Prostate gland (tissue), 2 donors: ENCODE measurements at regions not wholly inside any gene's neighbourhood (a gene's known extent, or its start where the extent isn't known, plus 50 kb on each side); places are given as distances from the start of the nearest gene placed in this dataset.

Experiments used
- DNase-seq: peaks from one replicate; pipeline ENCODE4 v3.0.0-alpha.2; 2019; ENCODE audit warnings: low spot score
- H3K27ac ChIP-seq, 2 donors: fragments of 200-600 bp; sonication (generic); 2 replicates each; pipeline ENCODE4 v1.5.1; 2017 to 2019
- H3K27me3 ChIP-seq: fragments of 200-600 bp; sonication (generic); replicated peaks from 2 replicates; pipeline ENCODE4 v1.5.1; 2019; ENCODE audit not compliant: insufficient read depth
- H3K36me3 ChIP-seq, 2 donors: fragments of 200-600 bp; sonication (generic); 1 replicate in 1 of 2; 2 replicates in 1 of 2; pipeline versions ENCODE4 v1.5.1 to v1.8.1; 2017 to 2019
- H3K4me1 ChIP-seq: fragments of 200-600 bp; sonication (generic); replicated peaks from 2 replicates; pipeline ENCODE4 v1.5.1; 2019
- H3K4me3 ChIP-seq, 2 donors: fragments of 200-600 bp; sonication (generic); 2 replicates each; pipeline ENCODE4 v1.5.1; 2017 to 2019
- H3K9me3 ChIP-seq: fragments of 200-600 bp; sonication (generic); 2 replicates; pipeline ENCODE4 v1.5.1; 2017
- POLR2A ChIP-seq: fragments of 450-650 bp; IDR thresholded peaks from one replicate; pipeline ENCODE4 v1.6.1; 2016; ENCODE audit warnings: antibody characterized with exemption, mild to moderate bottlenecking
- POLR2AphosphoS5 ChIP-seq: sonication (generic); formaldehyde crosslinking; IDR thresholded peaks from one replicate; pipeline ENCODE4 v1.6.1; 2017; ENCODE audit warnings: antibody characterized with exemption
- WGBS: methylation state at CpG from one replicate; pipeline ENCODE4 v1.1.5; 2018; 5-methylcytosine and 5-hydroxymethylcytosine counted together
- intact Hi-C: fragments of 100-400 bp; cut with DNase I; formaldehyde crosslinking; loops from one replicate; pipeline ENCODE4 v1.14.2; 2022
- TF ChIP-seq, protein P1 (sequence below), 4 experiments: fragments of 200-600 bp in 2 of 4; fragments of 450-650 bp in 2 of 4; sonication (generic) in 2 of 4; IDR thresholded peaks; 1 replicate in 3 of 4; 2 replicates in 1 of 4; pipeline ENCODE4 v1.5.1; 2016 to 2019; ENCODE audit warnings: antibody characterized with exemption in 4 of 4, mild to moderate bottlenecking in 2 of 4, moderate library complexity in 2 of 4

DNA sequence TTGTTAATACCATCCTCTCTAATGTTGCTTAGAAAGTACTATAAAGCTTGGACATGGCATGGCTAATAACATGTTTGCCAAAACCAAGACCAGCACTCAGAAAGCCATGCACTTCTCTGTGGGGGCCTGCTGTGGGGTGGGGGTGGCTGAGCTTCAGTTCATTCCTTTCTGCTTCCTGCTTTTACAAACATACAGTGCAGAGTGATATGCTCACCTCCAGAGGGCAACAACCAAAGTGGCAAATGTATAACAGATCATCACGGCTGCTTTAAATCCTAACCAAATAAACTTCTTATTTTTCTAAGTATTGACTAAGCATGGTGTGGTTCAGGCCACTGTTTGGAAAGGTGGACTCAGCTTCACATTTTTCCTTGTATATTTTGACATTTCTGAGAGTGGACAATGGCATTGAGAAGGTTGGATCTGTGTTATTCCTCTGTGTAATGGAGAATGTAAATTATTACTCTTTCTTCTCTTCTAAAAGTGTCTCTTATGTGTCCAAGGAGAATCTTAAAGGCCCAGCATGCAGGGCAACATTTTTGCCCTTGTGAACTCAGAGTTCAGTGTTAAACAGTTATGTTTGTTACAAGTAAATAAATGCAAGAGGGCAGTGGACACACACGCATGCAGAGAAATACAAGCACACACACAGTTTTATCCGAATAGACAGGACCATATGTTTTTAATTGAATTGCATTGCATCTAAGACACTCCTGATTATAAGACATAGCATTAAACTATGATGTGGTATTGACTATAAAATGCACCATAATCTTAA, 186.1 kb downstream of the HERPUD2 start:
- WGBS = 63% methylated on average over 3 of the region's 3 CpGs
- H3K4me1 ChIP-seq = no peaks in the 10 kb centered on the region
- no peak overlapping the region for H3K27ac ChIP-seq
- intact Hi-C loops = no loop called here
- no peaks in the 10 kb centered on the region for H3K27me3 ChIP-seq
- H3K9me3 ChIP-seq = no peaks in the 10 kb centered on the region
- no peaks in the 10 kb centered on the region for H3K36me3 ChIP-seq
- TF ChIP-seq, protein P1, sequence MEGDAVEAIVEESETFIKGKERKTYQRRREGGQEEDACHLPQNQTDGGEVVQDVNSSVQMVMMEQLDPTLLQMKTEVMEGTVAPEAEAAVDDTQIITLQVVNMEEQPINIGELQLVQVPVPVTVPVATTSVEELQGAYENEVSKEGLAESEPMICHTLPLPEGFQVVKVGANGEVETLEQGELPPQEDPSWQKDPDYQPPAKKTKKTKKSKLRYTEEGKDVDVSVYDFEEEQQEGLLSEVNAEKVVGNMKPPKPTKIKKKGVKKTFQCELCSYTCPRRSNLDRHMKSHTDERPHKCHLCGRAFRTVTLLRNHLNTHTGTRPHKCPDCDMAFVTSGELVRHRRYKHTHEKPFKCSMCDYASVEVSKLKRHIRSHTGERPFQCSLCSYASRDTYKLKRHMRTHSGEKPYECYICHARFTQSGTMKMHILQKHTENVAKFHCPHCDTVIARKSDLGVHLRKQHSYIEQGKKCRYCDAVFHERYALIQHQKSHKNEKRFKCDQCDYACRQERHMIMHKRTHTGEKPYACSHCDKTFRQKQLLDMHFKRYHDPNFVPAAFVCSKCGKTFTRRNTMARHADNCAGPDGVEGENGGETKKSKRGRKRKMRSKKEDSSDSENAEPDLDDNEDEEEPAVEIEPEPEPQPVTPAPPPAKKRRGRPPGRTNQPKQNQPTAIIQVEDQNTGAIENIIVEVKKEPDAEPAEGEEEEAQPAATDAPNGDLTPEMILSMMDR (IDR thresholded peaks at IDR 0.05) = no peak
- TF ChIP-seq POLR2A (no peak), POLR2AphosphoS5 (no peak)
- H3K4me3 ChIP-seq = no peak overlapping the region
- DNase-seq = no peak

DNA sequence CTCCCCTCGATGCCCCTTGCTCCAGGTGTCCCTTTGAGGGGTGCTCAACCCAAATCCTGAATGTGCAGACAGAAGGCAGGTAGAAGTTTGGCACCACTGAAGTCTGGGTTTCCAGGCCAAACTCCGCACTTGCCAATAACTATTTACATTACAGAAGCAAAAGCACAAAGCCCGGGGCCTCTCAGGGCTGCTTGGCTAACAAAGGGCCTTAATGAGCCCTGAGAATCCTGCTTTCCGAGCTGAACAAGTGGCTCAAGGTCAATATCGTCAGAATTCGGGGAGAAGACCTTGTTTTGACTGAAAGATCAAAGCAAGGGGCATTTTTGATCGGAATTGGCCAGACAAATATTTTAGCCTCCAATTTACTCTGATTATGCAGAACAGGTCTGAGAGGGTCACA, 189.9 kb downstream of the HERPUD2 start:
- H3K9me3 ChIP-seq = no peaks in the 10 kb centered on the region
- intact Hi-C loops = no loop called here
- H3K27ac ChIP-seq = no peak overlapping the region
- H3K36me3 ChIP-seq = no peaks in the 10 kb centered on the region
- DNase-seq = peak; percentile 7
- 51% methylated on average over 7 of the region's 7 CpGs for WGBS
- no peak overlapping the region for H3K4me3 ChIP-seq
- H3K27me3 ChIP-seq = no peaks in the 10 kb centered on the region
- H3K4me1 ChIP-seq = no peaks in the 10 kb centered on the region
- TF ChIP-seq POLR2AphosphoS5 (no peak), POLR2A (no peak)
- TF ChIP-seq, protein P1 (IDR thresholded peaks at IDR 0.05) = no peak

GRCh38 chr7:35504365-35504764, 190.6 kb downstream of the HERPUD2 start:
- Histone ChIP-seq H3K27me3 (no peaks in the 10 kb centered on the region), H3K27ac (no peak overlapping the region), H3K4me3 (no peak overlapping the region), H3K4me1 (no peaks in the 10 kb centered on the region), H3K36me3 (no peaks in the 10 kb centered on the region), H3K9me3 (no peaks in the 10 kb centered on the region)
- TF ChIP-seq POLR2A (no peak), POLR2AphosphoS5 (no peak)
- TF ChIP-seq, protein P1 (IDR thresholded peaks at IDR 0.05) = no peak
- no peak for DNase-seq
- 96% methylated on average over 5 of the region's 5 CpGs for WGBS
- intact Hi-C loops = no loop called here

- TF ChIP-seq, protein P1 (IDR thresholded peaks at IDR 0.05) = no peak
- no peak for TF ChIP-seq POLR2AphosphoS5
- TF ChIP-seq POLR2A = no peak
- H3K4me3 ChIP-seq = no peak overlapping the region
Measured at GRCh38 chr7:35501681-35502080, 193.3 kb downstream of the HERPUD2 start.

DNA sequence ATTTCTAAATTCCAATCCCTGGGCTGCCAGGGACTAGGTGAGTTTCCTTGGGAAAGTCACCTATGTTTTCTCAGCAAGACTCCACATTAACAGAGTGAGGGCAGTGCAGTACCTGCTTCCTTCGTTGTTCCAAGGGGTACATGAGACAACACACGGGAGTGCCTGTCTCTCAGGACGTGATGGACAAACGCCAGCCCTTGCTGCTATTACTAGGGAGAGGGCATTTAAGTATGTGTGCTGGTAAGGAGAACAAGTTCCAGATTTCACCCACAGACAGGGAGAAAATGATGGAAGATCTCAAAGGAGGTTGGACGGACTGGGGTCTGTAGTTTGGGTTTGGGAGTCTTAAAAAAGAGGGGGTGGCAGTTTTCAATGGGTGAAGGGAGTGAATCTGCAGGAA, 195.7 kb downstream of the HERPUD2 start:
- Histone ChIP-seq H3K4me3 (no peak overlapping the region), H3K36me3 (no peaks in the 10 kb centered on the region), H3K4me1 (no peaks in the 10 kb centered on the region), H3K27ac (no peak overlapping the region), H3K9me3 (no peaks in the 10 kb centered on the region), H3K27me3 (no peaks in the 10 kb centered on the region)
- intact Hi-C loops = no loop called here
- no peak for DNase-seq
- 71% methylated on average over 5 of the region's 5 CpGs for WGBS
- TF ChIP-seq, protein P1 (IDR thresholded peaks at IDR 0.05) = no peak
- TF ChIP-seq POLR2A (no peak), POLR2AphosphoS5 (no peak)

More at GRCh38 chr7:35501681-35502080, 193.3 kb downstream of the HERPUD2 start:
- H3K27me3 ChIP-seq = no peaks in the 10 kb centered on the region
- WGBS = 75% methylated on average over 3 of the region's 3 CpGs
- H3K27ac ChIP-seq = no peak overlapping the region
- no peak for DNase-seq
- no peaks in the 10 kb centered on the region for H3K9me3 ChIP-seq
- H3K36me3 ChIP-seq = no peaks in the 10 kb centered on the region
- no peaks in the 10 kb centered on the region for H3K4me1 ChIP-seq
- intact Hi-C loops = no loop called here
